ENCODE measurements at regions not wholly inside any gene's neighbourhood (a gene's known extent, or its start where the extent isn't known, plus 50 kb on each side); places are given as distances from the start of the nearest gene placed in this dataset.
A peak's percentile ranks its signal among the peaks of the same experiment; 100 is the strongest.

DNA sequence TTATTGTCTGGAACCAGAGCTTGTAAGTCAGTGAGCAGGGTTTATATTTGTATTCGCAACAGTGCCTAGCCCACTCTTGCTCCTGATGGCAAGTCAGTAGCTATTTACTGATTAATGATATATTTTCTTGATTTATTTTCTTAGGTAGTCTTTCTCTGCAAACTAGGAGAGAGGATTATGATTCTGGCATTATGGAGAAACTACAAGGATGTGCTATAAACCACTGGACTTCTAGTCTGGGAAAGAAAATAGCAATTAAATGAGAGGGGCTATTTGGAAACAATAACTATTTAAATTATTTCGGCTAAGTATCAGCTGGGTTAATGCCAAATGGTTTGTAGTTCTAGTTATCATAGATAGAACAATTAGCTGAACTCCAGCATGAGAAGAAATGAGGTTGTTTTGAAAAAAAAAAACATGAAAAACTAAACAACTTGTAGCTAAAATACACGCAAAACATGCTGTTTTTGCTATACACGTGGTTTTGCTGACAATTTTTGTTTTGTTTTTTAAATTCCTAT, 304.9 kb upstream of the TCF21 start:
- no peak for DNase-seq

DNA sequence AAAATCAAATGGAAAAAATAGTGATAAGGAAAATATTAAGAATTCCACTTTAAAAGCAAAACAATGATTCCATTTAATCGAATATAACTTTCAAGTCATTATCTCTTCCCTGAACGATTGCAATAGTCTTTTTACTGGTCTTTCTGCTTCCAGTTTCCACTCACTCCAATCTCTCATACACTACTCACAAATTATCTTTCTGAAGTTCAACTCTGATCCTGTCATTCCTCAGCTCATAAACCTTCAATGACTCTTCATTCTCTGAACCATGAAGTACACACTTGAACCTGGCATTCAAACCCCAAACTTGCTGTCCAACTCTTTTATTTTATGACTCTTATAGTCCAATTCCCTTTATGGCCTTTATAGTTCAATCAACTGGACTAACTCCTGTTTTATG, 304.1 kb upstream of the TCF21 start:
- no peak for DNase-seq

DNA sequence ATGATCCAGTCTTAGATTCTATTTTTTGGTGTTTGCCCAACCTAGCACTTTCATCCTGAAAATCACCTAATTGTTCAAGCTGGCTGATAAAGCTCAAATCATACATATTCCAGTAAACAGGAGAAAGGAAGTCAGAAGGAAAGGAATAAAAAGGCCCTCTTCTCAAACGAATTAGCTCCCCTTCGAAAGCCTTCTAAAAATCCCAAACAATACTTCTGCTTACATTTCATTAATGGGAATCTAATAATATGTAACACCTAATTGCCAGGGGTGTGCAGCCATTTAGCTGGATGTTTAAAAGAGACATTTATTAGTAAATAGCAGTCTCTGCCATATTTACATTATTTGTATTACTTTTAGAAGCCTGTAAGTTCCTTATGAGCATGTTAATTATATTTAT, 302.9 kb upstream of the TCF21 start:
- no peak for DNase-seq

DNA sequence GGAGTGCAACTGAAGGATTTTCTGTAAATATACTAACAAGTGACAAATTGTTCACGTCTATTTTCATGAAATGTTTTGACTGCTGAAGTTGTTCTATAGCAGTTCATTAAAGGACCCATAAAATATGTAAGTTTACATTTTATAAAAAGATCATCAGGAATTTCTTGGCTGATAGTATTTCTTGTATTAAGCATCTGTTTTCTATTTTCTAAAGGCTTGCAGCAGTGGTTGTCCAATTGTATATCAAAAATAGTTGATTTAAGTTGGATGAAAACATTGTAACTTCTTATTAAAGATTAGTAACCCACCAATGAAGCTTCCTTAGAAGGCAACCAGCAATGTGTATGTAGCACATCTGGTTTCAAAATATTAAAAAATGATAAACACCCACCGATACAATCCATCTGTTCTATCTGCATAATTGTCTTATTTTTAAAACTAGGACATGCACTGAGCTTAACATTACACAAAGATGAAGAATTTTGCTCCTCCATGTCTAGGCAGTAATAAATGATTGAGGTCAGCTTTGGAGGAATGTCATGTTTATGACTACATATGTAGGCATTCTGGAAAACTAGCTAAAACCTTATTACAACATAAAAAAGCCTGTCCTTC, 301.3 kb upstream of the TCF21 start:
- DNase-seq: peak; percentile 92

DNA sequence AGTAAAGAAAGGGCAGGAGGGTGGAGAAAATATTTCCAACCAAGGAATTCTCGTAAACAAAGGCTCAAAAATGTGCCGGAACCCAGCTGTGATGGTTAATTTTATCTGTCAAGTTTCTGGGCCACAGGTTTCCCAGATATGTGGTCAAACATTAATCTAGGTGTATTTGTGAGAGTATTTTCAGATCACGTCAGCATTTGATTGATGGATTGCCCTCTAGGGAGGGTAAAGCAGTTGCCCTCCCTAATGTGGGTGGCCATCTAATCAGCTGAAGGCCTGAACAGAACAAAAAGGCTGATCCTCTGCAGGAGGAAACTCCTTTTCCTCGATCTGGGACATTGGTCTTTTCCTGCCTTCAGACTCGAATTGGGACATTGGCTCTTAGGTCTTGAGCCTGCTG, 298.7 kb upstream of the TCF21 start:
- no peak for DNase-seq

DNA sequence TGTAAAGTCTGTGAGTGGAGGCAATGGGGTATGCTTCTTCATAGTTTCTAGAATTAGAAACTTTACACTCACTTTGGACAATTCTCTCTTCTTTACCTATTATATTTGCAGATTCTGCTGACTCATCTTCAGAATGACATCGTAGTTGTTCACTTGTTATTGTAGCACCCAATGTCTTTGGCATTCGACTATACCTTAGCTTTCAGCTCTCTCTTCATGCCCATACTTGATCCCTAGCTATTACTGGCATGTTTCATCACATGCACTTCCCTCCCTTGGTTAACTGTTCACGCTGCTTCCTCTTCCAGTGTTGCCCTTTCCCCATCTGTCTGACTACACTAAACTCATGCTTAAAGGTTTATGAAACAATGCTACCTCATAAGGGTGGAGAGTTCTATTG, 298.1 kb upstream of the TCF21 start:
- no peak for DNase-seq

DNA sequence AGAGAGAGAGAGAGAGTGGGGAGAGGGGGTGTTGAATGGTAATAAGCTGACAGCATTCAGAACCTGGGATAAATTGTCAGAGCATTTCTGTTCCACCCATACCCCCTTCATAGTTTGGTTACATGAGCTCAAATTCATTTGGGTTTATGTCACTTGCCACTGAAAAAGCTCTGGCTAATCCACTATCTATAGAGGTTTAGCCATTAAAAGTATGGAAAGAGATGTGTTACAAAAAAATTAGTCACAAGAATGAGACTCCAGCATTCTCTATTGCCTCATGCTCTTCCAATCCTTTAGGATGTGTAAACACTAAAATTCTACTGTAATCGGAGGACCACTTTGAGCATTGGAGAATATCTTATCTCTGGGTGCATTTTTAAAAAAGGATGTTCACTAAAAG, 297.6 kb upstream of the TCF21 start:
- DNase-seq: peak; percentile 82

DNA sequence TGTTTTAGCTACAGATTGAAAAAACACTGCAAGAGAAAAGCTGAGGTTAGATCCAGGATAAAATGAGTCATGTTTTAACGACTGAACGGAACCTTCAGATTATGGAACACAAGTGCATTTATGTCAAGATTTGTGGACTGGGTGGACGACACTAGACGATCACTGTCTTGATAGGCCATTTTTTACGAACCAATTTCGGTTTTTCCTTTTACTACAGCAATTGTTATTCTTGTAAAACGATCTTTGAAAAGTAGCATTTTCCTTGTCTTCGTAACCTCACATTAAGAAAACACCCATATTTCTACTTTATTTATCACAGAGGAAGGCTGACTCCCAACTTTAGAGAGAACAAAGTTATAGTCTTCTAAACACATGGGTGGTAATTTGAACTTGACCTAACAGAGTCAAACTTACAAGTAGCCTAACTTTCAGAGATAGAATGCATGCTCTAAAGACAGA, 294.2 kb upstream of the TCF21 start:
- no peak for DNase-seq

DNA sequence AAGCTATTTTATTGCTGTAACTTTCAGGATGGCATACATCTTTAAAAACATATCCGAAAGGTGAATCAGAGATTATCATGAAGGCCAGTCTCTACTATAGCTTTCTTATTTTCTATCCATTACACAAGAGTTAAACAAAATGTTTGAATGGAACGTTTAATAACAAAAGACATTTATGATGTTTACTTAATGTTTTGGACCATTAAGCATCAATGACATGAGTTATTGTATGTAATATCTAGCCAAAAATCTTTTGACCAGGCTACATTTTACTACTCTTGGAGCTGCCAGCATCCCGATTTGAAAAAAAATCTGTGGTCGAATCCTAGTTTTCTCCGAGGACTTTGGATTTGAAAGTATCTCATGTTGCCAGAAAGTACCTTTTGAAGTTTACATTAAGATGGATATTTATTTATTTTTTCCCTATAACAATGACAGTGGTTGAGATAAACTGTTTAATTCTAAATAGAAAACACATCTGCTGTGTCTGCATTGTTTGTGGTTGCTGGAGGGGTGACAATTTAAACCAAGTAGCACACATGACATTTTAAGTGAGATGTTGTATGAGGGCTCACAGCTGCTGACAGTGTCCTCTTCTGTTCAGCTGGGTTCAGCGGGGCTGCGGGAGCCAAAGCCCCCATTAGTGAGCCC, 293.7 kb upstream of the TCF21 start:
- peak; percentile 73 for DNase-seq

DNA sequence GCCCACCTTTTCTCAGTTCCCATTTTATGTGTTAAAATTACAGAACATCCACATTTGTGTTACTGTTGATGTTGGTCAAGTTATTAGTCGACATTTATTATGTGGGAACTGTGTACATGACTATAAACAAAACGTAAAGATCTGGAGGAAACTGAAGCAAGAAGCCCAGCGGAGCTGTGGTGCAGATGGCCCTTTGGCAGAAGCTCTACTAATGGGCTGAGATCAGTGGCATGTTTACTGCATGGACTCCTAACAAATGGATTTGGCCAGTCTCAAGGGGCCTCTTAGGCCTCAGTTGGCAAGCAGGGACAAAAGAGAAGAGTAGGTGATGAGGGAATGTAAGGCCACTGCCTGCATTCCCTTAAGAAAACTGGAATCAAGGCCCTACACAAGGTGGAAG, 282.1 kb upstream of the TCF21 start:
- no peak for DNase-seq

DNA sequence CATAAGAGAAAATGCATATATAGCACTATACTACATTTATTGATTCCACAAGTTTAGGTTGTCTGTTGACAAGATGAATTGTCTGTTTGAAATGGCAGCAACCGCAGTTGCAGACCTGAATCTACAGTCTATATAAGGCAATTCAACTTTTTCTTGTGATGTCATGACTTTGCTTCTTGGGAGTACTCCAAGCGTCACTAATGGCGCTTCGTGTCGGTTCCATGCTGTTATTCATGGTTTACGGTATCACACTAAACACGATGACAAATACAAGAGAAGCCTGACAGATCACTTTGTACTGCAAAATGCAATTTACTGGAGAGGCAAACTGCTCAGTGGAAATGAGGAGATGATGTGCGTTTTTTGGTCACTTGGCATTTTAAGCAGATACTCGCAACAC, 280.3 kb upstream of the TCF21 start:
- peak; percentile 44 for DNase-seq

DNA sequence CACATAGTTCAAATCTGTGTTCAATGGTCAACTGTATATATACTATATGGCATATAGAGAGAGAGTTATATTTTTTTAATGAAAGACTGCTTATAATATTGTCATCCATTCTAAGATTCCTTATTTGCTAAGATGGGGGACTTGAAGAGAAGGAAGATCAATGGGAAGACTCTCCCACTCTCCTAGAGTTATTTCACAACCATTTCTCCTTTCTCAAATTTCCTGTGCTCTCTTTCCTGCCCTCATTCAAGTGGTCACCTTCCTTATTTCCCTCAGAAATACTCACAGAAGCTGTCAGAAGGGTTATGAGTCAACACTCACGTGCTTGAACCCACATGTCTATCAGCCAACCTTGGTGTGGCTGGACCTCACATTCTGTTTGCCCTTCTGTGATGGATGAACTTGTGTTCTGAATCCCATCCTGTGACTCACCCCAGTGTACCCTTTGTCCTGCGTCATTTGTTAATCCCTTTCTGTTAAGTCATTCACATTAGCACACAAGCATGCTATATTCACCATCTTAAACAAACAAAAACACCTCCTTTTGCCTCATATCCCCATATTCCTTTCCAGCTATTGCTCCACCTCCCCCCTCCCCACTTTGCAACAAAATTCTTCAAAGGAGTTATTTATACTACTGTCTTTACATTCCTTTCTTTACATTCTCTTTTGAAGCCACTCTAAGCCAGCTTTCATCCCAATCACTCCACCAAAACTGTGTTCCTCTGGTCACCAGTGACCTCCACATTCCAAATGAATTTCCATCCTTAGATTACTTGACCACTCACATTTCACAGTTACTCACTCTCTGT, 279.3 kb upstream of the TCF21 start:
- DNase-seq: peak; percentile 98

DNA sequence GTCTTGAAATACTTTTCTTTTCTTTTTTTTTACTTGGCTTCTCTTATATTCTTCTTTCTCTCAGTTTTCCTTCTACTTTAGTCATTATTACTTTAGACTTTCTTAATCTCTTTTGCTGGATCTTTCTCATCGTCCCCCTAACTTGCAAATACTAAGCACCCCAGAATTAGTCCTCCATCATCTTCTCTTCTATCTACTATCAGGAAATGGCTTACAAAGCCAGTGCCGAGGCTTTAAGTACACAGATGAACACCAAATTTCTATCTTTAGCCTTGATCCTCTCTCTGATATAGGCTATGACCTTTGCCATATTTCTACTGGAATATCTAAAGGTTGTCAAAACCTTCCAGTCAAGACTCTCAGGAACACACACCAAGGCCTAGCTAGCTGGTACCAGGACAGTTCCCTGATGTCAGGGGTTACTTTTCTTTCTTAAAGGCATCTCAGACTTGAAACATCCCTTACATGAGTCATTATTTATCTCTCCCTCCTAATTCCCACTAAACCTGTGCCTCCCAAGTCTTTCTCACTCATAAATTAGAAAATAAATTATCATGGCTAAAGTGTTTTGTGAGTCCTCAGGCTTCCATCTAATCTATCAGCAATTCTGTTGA, 278.6 kb upstream of the TCF21 start:
- no peak for DNase-seq

DNA sequence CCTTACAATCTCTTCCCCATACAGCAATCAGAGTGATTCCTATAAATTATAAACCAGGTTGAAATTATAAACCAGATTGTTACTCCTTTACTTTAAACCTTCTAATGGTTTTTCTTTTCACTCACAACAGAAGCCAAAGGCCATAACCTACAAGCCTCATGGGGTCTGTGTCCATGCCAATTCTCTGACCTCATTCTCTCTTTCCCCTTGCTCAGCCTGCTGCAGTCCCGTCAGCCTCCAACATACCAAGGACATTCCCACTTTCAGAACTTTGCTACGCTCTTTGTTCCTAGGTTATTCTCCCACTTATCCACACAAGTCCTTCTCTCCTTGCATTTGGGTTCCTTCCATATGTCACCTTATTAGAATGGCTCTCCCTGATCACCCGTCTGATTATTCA, 277.9 kb upstream of the TCF21 start:
- no peak for DNase-seq

DNA sequence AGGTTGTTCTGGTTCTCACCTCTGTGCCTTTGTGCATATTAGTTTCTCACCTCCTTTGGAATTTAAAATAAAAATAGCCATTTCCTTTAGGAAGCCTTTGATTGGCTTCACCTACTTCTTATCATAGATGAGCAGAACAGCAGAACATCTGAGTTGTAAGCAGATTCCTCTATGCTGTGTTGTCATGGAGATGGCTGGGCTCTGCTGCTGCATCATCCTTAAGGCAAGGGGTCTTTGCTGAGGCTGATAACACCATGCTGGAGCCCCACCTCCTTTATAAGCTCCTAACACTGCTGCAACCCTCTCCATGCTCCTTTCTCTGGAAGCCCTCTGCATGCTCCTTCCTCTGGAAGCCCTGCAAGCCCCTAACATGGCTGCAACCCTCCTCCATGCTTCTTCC, 276.5 kb upstream of the TCF21 start:
- DNase-seq: no peak

DNA sequence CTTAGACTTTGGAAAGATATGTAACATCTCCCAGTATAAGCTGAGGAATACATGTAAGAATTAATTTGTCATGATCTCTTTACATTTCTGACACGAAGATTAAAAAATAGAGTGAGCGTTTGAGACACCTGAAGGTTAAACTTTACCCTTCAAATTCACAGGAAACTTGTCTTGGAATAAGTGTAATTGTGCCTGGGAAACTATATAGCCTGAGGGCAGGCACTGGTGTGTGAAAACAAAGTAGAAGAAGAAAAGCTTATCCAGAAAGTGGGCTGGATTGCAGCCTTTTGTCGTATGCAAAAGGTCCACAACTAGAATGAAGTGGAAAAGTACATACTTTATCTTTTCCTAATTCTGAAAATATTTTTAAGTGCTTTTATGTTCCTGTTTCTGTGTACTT, 275.7 kb upstream of the TCF21 start:
- DNase-seq: no peak

DNA sequence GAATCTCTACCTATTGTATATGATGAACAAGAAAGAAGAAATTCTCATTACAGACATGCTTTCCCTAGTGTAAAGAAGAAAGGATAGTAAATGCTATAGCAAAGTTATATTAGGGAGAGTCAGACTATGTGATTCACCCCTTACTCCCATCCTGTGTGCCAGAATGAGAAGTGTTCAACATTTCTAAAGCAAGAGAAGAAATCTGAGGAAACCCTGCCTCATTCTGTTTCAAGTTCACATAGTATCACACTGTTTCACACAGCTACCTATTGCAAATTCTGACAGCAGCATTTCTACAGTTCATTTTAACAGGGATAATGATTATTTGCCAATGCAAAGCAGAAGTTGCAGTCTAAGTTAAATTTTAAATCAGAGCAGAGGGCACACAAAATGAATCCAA, 267.2 kb upstream of the TCF21 start:
- peak; percentile 56 for DNase-seq

DNA sequence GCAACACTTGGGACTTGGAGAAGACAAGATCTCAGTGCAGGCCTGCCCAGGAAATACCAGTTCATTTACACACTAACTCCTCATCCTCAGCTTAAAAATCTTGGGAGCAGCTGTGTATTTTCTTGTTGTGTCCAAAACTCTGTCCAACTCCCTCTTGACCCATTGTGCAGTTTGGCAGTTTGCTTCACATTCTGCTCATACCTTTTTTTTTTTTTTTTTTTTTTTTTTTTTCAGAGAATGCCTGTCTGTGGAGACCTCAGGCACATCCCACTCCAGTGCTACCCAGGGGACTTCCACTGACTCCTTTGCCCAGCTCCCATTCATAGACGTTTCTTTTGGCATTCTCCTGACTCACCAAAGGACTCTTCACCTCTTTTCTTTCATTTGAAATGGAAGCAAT, 265.8 kb upstream of the TCF21 start:
- peak; percentile 54 for DNase-seq

DNA sequence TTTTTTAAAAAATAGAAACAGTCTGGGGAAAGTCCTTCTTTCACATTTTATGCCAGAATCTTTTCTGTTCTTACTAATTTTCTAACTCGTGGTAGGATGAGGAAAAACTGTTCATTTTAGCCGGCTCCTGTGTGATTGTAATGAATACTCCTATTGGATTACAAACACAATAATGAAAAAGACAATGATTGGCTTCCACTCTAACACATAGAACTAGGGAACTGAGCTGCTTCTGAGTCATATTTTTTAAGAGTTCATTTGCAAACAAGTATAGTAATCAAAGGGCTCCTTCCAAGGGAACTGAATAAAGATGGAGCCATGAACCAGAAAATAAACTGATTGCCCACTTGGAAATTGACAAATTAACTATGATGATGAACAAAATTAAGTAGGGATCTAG, 265.3 kb upstream of the TCF21 start:
- DNase-seq: no peak

DNA sequence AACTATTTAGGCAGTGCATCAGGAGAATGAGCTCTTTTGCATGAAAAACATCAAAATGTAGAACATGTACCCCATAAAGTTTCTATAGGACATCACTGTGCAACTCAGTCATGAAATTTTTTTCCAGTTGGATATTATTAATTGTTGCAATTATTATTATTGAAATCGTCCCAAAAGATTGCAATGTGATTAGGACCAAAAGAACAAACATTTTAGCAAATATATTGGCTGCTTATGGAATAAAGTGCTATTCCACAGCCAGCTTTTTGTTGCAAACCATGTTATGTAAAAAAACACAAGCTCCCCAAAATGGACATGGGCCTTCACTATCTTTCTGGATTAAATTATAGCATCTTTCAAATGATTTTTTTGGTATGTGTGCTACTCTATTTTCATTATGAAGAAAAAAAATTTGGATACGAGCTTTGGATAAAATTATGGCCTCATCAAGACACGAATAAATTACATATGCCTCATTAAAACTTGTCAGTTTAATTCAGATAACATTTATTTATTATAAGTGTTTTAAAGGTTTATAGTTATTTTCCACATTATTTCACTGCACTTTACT, 262.7 kb upstream of the TCF21 start:
- DNase-seq: no peak

DNA sequence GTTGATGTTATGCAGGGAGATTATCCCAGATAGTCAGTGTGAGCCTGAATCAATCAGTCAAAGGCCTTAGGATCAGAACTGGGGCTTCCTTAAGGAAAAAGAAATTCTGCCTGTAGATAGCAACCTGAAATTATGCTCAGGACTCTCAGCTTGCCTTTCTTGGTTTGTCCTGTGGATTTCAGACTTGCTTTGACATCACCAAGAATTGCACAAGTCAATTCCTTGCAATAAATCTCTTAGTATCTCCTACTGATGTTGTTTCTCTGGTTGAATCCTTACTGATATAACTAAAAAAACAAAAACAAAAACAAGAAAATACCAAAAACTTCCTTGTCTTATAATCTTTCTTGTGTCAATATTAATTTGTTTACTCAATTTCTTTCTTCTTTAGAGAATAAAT, 258.9 kb upstream of the TCF21 start:
- DNase-seq: no peak

DNA sequence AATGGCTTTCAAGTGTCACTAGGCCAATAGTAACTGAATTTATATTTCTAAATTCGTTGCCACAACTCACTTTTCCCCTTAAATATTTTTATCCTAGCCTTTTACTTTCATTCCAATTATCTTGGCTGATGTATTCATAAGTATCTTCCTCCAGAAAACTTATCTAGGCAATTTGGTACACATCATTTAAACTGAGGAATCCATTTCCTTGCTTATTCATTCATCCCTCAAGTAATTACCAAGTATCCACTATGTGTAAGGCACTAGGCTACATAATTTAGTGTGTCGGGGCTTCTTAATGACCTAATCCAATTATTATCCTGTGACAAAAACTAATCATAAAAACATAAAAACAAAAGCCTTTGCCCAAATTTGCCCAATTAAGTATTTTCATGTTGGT, 258.3 kb upstream of the TCF21 start:
- peak; percentile 67 for DNase-seq

DNA sequence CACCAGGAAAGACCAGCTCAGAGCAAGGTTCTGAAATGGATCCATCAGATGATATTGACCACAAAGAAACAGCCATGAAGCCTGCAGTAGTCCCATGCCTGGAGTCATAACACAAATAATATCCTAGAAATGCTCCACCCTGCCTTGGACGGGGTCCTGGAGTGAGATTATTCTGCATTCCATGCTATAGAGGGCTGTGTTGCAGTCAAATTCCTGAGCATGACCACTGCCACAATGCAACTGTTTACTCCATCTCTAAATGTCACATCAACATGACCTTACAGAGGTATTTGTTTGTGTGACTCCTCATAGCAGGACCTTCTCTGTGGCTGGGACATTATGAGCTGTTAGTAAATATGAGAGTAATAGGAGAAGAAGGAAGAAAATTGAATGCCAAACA, 257.5 kb upstream of the TCF21 start:
- peak; percentile 46 for DNase-seq

Measured in fibroblast of skin of abdomen (primary cell).